ENCODE measurements at regions not wholly inside any gene's neighbourhood (a gene's known extent, or its start where the extent isn't known, plus 50 kb on each side); places are given as distances from the start of the nearest gene placed in this dataset.

- no peak for DNase-seq
These were observed 180.4 kb downstream of the DLL1 start for GRCh38 chr6:170110201-170111140.

- DNase-seq: no peak
These were observed 181.8 kb downstream of the DLL1 start for GRCh38 chr6:170108890-170109587.

DNA sequence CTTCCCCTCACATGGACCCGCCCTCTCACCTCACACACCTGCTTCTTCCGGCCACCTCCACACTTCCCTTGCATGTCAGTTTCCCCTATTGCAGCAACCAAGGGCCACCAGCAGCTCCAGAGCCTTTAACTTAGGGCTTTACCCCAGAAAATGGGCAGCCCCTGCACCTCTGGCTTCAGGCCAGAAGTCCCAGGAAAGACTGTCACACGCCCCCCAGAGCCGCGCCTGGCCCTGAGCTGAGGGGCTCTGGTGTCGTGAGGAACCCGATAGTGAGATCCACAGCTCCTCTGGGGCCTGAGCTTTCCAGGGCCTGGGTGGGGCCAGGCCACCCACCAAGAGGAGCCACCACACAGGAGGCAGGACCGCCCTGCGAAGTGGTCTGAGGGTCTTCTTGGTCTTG is 182.4 kb downstream of the DLL1 start:
- DNase-seq: no peak

- no peak for DNase-seq
These were observed 183.2 kb downstream of the DLL1 start for GRCh38 chr6:170107606-170108222.

- DNase-seq: no peak
These were observed 183.9 kb downstream of the DLL1 start for GRCh38 chr6:170106906-170107525.

GRCh38 chr6:170102582-170103481 is 188.0 kb downstream of the DLL1 start:
- no peak for DNase-seq

GRCh38 chr6:170102038-170102437 is 188.8 kb downstream of the DLL1 start:
- no peak for DNase-seq

DNA sequence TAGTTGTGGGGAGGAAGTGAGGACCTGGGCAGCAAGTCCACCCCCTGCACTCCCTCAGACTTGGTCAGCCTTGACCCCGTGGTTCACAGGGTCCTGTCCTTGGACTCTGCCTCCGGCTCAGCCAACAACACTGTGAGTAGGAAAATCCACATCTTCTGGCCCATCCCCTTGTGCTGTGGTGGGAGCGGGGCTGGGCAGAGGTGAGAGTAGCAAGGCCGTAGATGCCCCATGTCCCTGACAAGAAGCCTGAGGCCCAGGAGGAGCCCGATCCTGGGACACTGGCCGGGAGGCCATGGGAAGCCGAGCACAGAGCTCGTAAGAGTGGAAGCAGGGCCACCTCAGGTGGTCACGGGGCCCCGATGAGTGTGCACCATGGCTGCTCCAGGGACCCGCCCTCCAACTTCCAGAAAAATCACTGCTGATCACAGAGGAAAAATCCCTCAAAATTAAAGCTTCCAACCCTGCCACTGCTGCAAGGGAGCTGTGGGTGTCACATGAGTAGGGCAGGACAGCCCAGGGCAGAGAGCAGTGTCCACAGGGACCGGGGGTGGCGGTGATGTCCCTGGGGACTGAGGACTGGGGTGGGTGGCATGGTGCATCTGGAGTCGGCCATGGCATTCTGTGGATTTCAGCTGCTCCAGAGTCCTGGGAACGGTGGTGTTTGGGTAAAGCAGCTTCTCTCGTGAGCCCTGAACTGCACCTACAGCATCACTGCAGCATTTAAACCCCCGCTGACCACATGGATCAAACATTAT is 189.4 kb downstream of the DLL1 start:
- DNase-seq: no peak

GRCh38 chr6:170100046-170100445 is 190.8 kb downstream of the DLL1 start:
- no peak for DNase-seq

DNA sequence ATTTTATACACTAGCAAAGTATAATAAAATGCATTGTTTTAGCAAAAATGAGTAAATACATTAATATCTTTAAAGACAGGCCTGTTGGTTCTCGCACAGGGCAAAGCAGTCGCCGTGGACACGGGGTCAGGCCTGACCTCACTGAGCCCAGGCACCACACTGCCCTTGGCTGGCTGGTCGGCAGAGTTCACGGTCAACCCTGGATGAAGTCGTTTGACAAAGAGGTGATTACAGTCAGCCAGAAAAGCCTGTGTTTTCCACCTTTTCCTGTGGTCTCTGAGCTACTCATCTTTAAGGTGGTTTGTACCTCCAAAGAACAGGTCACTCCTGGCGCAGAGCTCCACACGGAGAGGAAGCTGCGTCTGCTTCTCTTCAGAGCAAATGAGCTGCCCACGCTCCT is 191.5 kb downstream of the DLL1 start:
- DNase-seq: no peak

- no peak for DNase-seq
These were observed 192.3 kb downstream of the DLL1 start for GRCh38 chr6:170098428-170099170.

DNA sequence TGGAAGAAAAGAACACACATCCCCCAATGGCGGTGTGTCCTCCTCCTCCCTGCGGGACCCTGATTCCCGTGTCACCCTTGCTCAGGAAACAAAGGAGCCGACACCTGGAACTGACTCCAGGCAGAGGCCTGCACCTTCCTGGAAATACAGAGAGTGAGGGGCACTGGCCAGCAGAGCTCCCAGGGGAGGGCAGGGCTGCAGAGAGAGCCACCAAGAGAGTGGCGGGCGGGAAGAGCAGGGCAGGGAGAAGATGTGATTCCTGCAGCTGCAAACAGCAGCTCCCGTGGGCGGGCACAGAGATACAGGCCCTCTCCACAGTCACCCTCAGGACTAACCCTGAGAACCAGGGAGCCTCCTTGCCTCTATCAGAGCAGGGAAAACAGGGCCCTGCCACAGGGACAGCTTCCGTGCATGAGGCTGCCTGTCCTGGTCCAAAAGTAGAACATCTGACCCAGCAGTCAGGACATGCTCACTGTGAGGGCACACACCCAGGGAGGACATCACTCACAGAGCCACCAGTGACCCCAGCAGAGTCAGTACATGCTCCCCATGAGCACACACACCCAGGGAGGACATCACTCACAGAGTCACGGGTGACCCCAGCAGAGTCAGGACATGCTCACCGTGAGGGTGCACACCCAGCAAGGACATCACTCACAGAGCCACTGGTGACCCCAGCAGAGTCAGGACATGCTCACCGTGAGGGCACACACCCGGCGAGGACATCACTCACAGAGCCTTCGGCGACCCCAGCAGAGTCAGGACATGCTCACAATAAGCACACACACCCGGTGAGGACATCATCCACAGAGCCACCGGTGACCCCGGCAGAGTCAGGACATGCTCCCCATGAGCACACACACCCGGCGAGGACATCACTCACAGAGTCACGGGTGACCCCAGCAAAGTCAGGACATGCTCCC is 193.1 kb downstream of the DLL1 start:
- no peak for DNase-seq

DNA sequence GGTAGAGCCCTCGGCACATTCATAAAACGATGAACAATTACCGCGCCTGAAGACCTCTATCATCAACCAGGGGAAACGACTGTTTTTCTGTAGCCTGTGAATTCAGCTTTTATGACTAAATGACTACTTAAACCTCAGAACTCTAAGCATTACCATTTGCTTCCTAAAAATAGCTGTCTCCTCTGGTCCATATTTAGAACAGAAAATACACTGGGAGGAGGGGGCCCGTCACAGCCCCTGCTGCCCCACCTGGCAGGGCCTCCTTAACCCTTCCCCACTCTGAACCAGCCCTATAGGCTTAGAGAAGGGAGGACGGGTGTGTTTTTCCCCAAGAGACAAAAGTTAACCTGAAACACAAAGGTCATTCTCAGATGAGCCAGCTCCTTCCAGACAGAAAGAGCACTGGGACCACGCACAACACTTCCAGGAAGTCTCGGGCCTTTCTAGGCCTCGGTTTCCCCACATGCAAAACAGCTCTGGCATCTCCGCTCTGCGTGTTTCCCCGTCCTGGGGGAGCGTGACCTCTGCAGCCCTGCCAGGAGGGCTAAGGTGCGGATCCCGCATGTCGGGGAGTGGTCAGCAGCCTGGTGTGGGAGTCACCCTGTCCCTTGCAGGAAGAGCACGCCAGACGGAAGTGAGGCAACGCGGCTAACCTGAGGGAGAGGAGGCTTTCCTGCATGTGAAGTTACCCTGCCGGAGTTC is 193.9 kb downstream of the DLL1 start:
- DNase-seq: no peak

DNA sequence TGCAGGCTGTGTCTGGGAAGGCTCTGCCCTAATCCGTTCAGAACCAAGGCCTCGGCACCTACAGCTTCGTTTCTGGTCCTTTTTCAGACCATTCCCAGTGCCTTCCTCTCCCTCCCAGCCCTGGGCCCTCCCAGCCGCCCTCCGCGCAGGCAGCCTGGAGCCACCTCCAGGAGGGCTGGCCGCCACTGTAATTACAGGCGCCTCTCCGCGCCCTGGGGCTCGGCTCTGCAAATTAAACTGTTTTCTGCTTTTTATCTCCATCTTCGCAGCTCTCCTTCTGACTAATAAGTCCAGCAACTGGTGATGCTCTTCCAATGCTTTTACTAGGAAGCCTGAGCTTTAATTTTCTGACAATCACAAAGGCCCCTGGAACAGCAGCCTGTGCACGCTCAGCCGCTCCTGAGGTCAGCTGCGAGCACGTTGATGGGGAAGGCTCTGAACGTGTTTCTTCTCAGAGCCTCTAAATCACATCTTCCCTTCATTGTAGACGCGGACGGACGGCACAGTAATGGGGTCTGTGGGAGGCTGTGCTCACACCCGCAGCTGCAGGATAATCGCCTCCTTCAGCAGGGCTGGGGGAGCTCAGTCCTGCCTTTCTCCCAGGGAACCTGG is 194.6 kb downstream of the DLL1 start:
- no peak for DNase-seq

DNA sequence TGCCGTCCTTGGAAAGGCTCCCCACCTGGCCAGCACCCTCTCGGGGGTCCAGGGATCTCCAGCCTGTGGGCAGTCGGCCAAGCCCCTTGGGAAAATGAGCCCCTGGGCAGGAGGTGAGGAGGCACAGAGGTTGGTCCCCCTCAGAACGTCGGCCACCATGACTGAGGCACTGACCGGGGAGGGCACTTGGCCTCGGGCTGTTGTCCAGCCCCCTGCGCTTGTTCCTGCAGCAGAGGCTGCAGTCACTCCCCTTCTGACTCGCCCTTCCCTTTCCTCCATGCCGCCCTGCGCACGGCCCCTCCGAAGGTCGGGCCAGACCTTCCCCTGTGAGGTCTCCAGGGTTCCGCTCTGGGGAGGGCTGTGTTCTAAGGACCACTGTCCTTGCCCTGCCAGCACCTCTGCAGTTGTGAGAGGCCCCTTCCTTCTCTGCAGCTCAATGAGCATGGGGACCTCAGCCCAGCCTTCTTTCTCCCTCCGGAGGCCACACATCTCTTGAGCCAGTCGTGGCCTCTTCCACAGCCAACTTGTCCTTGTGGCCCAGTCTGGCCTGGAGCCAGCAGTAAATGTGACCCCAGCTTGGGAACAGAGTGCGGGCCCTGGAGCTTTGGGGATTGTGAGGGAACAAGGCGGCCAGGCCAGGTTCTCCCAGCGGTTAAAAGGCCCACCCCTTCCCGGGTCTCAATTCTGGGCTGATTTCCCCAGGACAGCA is 195.5 kb downstream of the DLL1 start:
- DNase-seq: no peak

DNA sequence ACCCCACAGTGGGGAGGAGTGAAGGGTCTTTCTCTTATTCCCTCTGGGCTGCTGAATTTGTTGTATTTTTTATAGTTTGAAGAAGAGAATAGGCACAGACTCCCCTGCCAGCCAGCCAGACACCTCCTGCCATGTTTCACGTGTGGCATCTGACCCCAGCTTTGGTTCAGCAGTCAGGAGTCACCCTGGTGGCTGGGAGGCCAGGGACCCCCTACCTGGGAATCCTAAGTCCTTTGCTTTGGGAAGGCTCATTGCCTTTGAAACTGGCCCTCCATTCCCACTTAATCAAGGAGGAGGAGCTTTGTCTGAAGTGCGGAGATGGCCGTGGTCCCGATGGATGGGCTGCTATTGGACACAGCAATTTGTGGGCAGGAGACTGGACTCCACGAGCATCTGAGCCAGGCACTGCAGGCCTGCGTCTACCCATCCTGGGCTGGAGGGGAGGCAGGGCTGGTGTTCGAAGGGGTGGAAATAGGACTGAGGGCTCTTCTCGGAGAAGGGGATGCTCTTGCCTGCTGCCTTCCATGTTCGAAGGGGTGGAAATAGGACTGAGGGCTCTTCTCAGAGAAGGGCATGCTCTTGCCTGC is 196.1 kb downstream of the DLL1 start:
- no peak for DNase-seq
